ENCODE measurements at regions not wholly inside any gene's neighbourhood (a gene's known extent, or its start where the extent isn't known, plus 50 kb on each side); places are given as distances from the start of the nearest gene placed in this dataset.

DNA sequence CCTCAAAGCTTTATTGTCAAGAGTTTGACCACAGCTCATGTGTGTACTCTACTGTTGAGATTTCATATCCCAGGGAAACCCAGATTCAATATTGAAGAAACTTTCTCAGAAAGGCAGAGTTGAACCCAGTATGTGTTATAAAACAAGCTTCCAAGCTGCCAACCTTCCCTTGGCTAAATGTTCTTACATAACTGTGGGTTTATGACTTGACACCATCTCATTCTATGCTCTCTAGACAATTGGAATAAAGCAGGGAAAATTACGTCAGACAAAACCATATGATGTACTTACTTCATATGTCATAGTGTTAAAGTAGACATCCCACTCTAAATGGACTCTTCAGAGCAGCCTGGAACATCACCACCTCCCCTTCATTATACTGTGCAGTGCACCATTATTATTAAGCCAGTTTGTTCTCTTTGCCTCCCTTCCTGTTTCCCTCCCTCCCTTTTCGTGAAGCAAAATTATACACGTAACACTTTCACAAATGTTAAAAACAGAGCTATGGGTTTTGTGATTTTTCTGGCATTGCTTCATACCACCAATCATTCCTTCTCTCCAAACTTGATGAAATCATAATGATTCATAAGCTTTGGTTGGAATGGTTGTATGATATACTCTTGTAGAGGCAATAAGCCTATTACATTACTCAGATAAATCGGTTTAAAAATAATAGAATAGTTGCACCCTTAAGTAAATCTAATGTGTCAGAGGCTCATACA is 507.2 kb downstream of the LTN1 start:
- TF ChIP-seq, protein P1, sequence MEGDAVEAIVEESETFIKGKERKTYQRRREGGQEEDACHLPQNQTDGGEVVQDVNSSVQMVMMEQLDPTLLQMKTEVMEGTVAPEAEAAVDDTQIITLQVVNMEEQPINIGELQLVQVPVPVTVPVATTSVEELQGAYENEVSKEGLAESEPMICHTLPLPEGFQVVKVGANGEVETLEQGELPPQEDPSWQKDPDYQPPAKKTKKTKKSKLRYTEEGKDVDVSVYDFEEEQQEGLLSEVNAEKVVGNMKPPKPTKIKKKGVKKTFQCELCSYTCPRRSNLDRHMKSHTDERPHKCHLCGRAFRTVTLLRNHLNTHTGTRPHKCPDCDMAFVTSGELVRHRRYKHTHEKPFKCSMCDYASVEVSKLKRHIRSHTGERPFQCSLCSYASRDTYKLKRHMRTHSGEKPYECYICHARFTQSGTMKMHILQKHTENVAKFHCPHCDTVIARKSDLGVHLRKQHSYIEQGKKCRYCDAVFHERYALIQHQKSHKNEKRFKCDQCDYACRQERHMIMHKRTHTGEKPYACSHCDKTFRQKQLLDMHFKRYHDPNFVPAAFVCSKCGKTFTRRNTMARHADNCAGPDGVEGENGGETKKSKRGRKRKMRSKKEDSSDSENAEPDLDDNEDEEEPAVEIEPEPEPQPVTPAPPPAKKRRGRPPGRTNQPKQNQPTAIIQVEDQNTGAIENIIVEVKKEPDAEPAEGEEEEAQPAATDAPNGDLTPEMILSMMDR (IDR thresholded peaks at IDR 0.05) = no peak
- TF ChIP-seq EP300 (IDR thresholded peaks at IDR 0.05; ENCODE audit: low read depth) = no peak
- no peak for TF ChIP-seq POLR2AphosphoS5 (IDR thresholded peaks at IDR 0.05)
- TF ChIP-seq POLR2A (IDR thresholded peaks at IDR 0.05) = no peak

Data from transverse colon (tissue), 4 donors.